SK-N-MC (cell line): ENCODE measurements at regions not wholly inside any gene's neighbourhood (a gene's known extent, or its start where the extent isn't known, plus 50 kb on each side); places are given as distances from the start of the nearest gene placed in this dataset.

Experiments
- DNase-seq: peaks from one replicate; pipeline ENCODE4 v3.0.0-alpha.2; 2011; ENCODE audit warnings: low read depth, low spot score
- H3K27ac ChIP-seq: fragments of 200-600 bp; sonication (generic); 2 replicates; pipeline ENCODE4 v1.5.1; 2016; ENCODE audit warnings: mixed run types
- H3K36me3 ChIP-seq: fragments of 200-600 bp; sonication (generic); 2 replicates; pipeline ENCODE4 v1.6.1; 2017; ENCODE audit warnings: antibody characterized with exemption, low read length, mixed read lengths; ENCODE audit not compliant: insufficient read depth
- H3K4me3 ChIP-seq: fragments of 200-600 bp; sonication (generic); 2 replicates; pipeline ENCODE4 v1.5.1; 2016
- H3K9ac ChIP-seq: fragments of 200-600 bp; sonication (generic); 2 replicates; pipeline ENCODE4 v1.8.0; 2017; ENCODE audit warnings: mixed run types, mixed read lengths; ENCODE audit not compliant: insufficient read length
- H3K9me3 ChIP-seq: fragments of 200-600 bp; sonication (generic); 2 replicates; pipeline ENCODE4 v1.6.1; 2017; ENCODE audit warnings: low read depth, mild to moderate bottlenecking, antibody characterized with exemption, low read length, moderate library complexity, mixed read lengths
- EZH2 ChIP-seq: fragments of 200-600 bp; sonication (generic); IDR thresholded peaks from one replicate; pipeline ENCODE4 v1.6.1; 2017; ENCODE audit warnings: antibody characterized with exemption
- FOXP2 ChIP-seq: optimal IDR thresholded peaks from 2 replicates; pipeline ENCODE3; 2011; ENCODE audit warnings: mild to moderate bottlenecking, moderate library complexity; ENCODE audit not compliant: insufficient read depth; ENCODE audit errors: extremely low read length, control extremely low read depth
- POLR2AphosphoS5 ChIP-seq: IDR thresholded peaks from 2 replicates; pipeline ENCODE4 v1.6.1; 2012; ENCODE audit warnings: mild to moderate bottlenecking, low read depth, low read length, borderline replicate concordance

DNA sequence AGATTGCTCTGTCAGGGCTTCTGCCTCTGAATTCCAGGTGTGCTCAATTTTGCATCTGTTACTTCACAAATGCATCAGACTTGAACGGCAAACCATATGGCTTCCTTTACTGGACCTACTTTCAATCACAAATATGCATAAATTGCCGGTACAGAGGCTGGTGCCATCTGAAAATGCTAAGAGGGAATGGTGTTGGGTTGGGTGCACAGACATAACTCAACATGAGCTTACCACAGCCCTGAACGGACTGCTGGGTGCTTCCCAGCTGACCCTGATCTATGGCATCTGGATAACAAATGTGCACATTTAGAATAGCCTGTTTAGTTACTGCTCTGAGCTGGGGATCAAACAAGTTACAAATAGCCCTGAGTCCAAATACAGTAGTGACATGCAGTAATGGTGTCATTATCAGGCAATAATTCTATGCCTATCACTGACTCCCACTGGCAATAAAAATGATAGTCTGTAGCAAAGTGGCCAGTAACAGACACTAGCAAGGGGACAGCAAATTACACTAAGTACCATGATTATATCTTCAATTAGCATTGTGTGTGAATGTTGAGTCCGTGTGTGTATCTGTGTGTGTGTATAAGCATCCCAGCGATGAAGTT is 927.3 kb downstream of the DIAPH3 start:
- no peak overlapping the region for H3K9ac ChIP-seq
- DNase-seq, result no peak
- H3K36me3 ChIP-seq, result no peaks in the 10 kb centered on the region
- no peak overlapping the region for H3K27ac ChIP-seq
- H3K4me3 ChIP-seq, result no peak overlapping the region
- no peaks in the 10 kb centered on the region for H3K9me3 ChIP-seq
- TF ChIP-seq POLR2AphosphoS5 (no peak), FOXP2 (no peak), EZH2 (no peak)

DNA sequence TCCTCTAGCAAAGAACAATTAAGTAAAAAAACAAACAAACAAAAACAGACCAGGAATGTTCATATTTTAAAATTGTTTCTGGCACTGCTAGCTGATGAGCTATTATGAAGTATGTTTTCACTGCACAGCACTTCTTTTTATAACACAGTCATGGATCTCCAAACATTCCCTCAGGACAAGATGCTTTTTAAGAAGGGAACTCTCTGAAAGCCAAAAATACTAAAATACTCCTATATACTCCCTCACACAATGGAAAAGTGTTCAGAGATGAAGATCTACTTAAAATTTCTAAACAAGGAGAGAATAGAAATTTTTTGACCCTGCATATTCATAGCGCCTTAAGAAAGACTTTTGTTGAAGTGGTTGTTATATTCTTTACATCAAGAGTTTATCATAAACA is 926.8 kb downstream of the DIAPH3 start:
- Histone ChIP-seq H3K9me3 (no peaks in the 10 kb centered on the region), H3K9ac (no peak overlapping the region), H3K27ac (no peak overlapping the region), H3K4me3 (no peak overlapping the region), H3K36me3 (no peaks in the 10 kb centered on the region)
- DNase-seq, result no peak
- TF ChIP-seq FOXP2, result no peak
- TF ChIP-seq POLR2AphosphoS5, result no peak
- TF ChIP-seq EZH2, result no peak

DNA sequence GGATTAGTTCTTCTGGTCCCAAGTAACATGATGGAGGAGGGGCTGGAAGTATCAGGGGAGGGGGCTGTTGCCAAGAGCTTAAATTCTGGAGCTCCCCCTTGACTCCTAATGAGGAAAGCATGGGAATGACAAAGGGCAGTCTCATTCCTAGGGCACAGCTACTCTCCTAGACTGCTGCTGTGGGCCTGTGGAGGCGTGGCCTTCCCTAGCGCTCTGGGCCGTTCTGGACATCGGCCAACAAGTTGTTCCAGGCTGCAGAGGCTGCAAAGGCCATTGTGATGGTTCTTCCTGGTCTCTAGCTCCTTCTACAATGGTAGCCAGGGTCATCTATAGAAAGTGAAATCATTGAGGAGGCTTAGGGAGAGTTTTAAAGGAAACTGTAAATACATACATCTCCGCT is 916.6 kb downstream of the DIAPH3 start:
- no peak for TF ChIP-seq FOXP2

DNA sequence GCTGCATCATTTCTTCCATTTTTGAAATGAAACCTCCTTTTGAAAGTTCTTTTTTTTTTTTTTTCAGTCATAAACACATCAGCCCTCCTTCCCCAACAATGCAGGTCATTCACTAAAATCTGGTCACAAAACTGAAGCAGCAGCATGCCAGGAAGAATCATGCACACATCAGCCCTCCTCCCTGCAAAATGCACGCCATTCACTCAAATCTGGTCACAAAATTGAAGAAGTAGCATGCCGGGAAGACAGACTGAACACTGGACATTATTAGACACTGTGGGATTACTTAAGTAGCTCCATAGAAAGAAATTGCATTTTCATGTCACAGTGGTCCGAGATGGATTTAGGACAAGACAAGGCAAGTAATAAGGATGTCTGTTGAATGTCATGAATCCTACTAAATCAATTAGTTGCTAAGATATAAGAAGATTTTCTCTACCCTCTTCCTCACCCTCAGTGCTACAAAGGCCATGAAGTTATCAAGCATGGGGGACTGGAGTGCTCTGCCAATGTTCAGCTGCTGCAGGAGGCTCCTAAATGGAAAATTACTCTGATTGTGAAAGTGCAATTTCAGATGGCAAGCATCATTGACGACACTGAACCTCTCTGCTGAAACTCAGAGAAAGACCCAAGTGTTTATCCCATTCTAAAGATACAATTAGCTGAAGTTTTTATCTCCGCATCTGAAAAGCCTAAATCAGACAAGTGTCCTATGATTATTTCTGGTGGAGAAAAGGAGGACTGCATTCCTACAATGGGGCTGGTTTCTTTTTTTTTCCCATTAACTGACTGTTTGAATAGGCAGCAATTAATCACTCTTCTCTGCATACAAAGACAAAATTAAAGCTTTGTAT is 913.2 kb downstream of the DIAPH3 start:
- H3K9ac ChIP-seq, result no peak overlapping the region
- TF ChIP-seq FOXP2, result no peak
- no peak for TF ChIP-seq POLR2AphosphoS5
- no peak for TF ChIP-seq EZH2
- H3K4me3 ChIP-seq, result no peak overlapping the region
- no peaks in the 10 kb centered on the region for H3K36me3 ChIP-seq
- no peak for DNase-seq
- H3K9me3 ChIP-seq, result no peaks in the 10 kb centered on the region
- H3K27ac ChIP-seq, result no peak overlapping the region

More for the DNA sequence above, 916.6 kb downstream of the DIAPH3 start:
- Histone ChIP-seq H3K4me3 (no peak overlapping the region), H3K27ac (no peak overlapping the region), H3K36me3 (no peaks in the 10 kb centered on the region), H3K9ac (no peak overlapping the region), H3K9me3 (no peaks in the 10 kb centered on the region)
- no peak for DNase-seq

DNA sequence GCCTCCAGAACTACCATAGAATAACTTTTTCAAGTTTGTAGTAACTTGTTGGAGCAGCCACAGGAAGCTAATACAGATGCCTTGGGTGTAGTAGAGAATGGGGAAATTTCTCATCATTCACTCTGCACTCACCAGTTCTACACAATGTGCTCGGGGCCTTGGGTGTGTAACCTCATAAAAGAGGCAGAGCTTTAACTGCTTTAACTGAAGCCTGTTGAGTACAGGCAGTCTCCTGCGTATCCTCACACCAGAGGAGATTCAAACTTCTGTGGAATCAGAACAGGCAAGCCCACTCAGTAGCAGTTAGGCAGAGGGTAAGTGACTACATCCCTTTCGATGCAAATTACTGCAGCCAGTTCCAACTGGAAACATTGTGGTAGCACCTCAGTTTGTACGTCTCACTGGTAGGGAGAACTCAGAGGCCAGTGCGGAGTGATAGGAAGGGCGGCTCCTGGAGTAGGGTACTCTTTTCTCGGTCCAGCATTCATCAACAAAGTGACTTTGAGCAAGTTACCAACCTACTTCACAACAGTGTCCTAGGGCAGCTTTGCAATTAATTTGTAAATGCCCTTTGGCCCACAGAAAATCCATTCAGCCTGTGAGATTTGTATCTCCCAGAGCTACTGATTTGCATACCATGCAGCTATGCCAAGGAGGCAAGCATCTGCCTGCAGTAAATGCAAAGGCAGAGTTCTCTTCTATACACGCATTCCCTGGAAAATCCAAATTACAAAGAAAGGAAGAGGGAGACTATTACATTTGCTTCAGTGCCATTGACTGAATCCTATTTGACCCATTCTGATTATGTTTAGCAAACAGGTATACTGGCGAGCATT is 904.3 kb downstream of the DIAPH3 start:
- no peak for DNase-seq
- TF ChIP-seq EZH2 (no peak), POLR2AphosphoS5 (no peak), FOXP2 (no peak)
- no peak overlapping the region for H3K9ac ChIP-seq
- H3K4me3 ChIP-seq, result no peak overlapping the region
- no peaks in the 10 kb centered on the region for H3K9me3 ChIP-seq
- no peak overlapping the region for H3K27ac ChIP-seq
- H3K36me3 ChIP-seq, result no peaks in the 10 kb centered on the region

DNA sequence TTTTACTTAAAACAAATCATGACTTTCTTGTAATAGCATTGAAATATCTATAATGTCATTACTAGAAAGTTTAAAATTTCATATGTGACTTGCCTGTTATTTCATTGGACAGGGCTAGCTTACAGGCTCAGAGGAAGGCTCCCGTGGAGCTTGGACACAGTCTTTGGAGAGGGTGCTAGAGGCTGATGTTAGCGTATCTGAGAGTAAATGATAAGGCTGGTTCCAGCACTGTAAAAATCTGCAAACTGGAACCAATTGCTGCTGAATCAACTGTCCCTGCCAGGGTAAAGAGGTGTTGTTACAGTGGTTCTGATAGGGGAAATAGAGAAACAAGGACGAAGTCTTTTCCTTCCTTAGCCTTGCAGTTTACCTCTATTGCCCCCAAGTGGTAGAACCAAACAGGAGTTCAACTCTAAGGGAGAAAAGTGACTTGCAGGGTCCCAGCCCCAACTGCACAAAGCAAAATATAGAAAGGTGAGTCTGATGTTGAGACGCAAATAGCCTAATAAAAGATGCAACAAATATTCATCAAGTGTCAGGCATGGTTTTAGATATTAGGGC is 901.7 kb downstream of the DIAPH3 start:
- Histone ChIP-seq H3K9ac (no peak overlapping the region), H3K9me3 (no peaks in the 10 kb centered on the region), H3K4me3 (no peak overlapping the region), H3K36me3 (no peaks in the 10 kb centered on the region), H3K27ac (no peak overlapping the region)
- TF ChIP-seq POLR2AphosphoS5, result no peak
- TF ChIP-seq FOXP2, result no peak
- TF ChIP-seq EZH2, result no peak
- no peak for DNase-seq

DNA sequence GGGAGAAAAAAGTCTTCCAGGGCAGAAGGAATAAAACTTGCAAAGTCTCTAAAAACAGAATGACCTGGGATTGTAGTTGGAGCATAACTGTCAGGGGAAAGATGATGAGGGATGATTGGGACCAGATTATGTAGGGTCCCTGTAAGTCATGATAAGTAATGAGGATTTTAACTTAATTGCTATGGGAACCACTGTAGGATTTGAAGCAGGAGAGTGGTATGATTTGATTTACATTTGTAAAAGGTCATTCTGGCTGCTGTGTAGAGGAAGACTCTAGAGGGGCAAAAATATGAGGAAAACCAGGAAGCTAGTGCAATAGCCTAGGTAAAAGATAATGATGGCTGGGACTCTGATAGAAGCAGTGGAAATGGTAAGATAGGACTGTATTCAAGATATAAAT is 900.2 kb downstream of the DIAPH3 start:
- Histone ChIP-seq H3K27ac (no peak overlapping the region), H3K4me3 (no peak overlapping the region), H3K9me3 (no peaks in the 10 kb centered on the region), H3K9ac (no peak overlapping the region), H3K36me3 (no peaks in the 10 kb centered on the region)
- no peak for TF ChIP-seq EZH2
- DNase-seq, result no peak

DNA sequence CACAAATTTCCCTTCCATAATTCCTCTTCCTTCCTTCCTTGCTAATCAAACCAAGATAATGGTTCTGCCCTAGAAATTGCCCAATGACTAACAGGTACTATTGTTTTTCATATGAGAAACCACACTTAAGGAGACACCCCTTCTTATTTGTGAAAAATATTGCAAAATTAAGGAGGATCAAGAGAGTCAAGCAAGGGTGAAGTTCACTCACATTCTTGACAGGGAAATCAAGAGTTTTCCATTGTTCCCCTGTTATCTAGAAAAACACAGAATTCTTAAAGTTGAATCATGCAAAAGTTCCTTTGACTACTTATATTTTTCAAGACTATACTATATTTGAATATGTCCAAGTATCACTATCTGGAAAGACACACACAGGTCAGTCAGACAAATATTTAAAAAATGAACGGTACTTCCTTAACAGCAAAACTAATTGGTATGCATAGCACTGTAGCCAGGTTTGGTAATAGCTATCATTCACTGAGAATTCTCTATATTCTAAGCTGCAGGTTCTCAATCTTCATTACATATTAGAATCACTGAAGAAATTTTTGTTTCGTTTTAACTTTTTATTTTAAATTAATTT is 897.2 kb downstream of the DIAPH3 start:
- TF ChIP-seq EZH2 (no peak), POLR2AphosphoS5 (no peak), FOXP2 (no peak)
- H3K36me3 ChIP-seq, result no peaks in the 10 kb centered on the region
- H3K9me3 ChIP-seq, result no peaks in the 10 kb centered on the region
- no peak overlapping the region for H3K4me3 ChIP-seq
- H3K27ac ChIP-seq, result no peak overlapping the region
- H3K9ac ChIP-seq, result no peak overlapping the region
- no peak for DNase-seq
